H1 (cell line): ENCODE measurements at regions not wholly inside any gene's neighbourhood (a gene's known extent, or its start where the extent isn't known, plus 50 kb on each side); places are given as distances from the start of the nearest gene placed in this dataset.

Experiments used
- CTCF ChIA-PET: fragments of 300-600 bp; sonication (Branson Sonifier 250); formaldehyde crosslinking; loops from one replicate; lab custom pipeline; 2021; ENCODE audit not compliant: partially characterized antibody; lab: Charles Lee
- POLR2A ChIA-PET: fragments of 300-600 bp; sonication (Branson Sonifier 250); formaldehyde crosslinking; loops from one replicate; lab custom pipeline; 2021; ENCODE audit warnings: inconsistent platforms; ENCODE audit not compliant: partially characterized antibody; lab: Charles Lee
- DNase-seq, 2 experiments: peaks; one replicate each; pipeline versions ENCODE4 v3.0.0 to v3.0.0-alpha.2; 2010 to 2022; ENCODE audit warnings: low spot score in 2 of 2, low read depth in 1 of 2, mixed read lengths in 1 of 2
- FAIRE-seq: peaks from 2 replicates; lab custom pipeline; 2011; peaks lifted over from hg19 to GRCh38; lab: Jason Lieb, UNC
- H2AFZ ChIP-seq: 2 replicates; pipeline ENCODE4 v1.8.1; 2012; ENCODE audit warnings: low read length, inconsistent platforms
- H2AK5ac ChIP-seq: 2 replicates; pipeline ENCODE4 v1.6.1; 2013; ENCODE audit warnings: low read depth, low read length
- H2BK120ac ChIP-seq: replicated peaks from 2 replicates; pipeline ENCODE3; 2013; ENCODE audit warnings: low read depth, low read length, inconsistent platforms
- H2BK12ac ChIP-seq: 2 replicates; pipeline ENCODE4 v1.6.1; 2013; ENCODE audit warnings: low read depth, low read length
- H2BK15ac ChIP-seq: 2 replicates; pipeline ENCODE4 v1.6.1; 2013; ENCODE audit warnings: low read length
- H2BK20ac ChIP-seq: 2 replicates; pipeline ENCODE4 v1.6.1; 2013; ENCODE audit warnings: low read length
- H2BK5ac ChIP-seq: 2 replicates; pipeline ENCODE4 v1.6.1; 2013; ENCODE audit warnings: low read depth, low read length
- H3K14ac ChIP-seq: 2 replicates; pipeline ENCODE4 v1.6.1; 2013; ENCODE audit warnings: inconsistent platforms; ENCODE audit not compliant: insufficient read length
- H3K18ac ChIP-seq: 2 replicates; pipeline ENCODE4 v1.6.1; 2013; ENCODE audit warnings: low read length; ENCODE audit errors: extremely low read depth
- H3K23ac ChIP-seq: 2 replicates; pipeline ENCODE4 v1.6.1; 2013; ENCODE audit warnings: inconsistent platforms; ENCODE audit not compliant: insufficient read length
- H3K23me2 ChIP-seq: 2 replicates; pipeline ENCODE4 v1.6.1; 2013; ENCODE audit warnings: low read depth, low read length
- H3K27ac ChIP-seq: 2 replicates; pipeline ENCODE4 v1.6.1; 2011; ENCODE audit warnings: low read depth, low read length, inconsistent platforms
- H3K27me3 ChIP-seq, 4 experiments: replicated peaks in 1 of 4; 1 replicate in 1 of 4; 2 replicates in 3 of 4; pipeline versions ENCODE4 v1.6.1 to v1.8.1; 2011 to 2013; ENCODE audit warnings: low read length in 3 of 4, mild to moderate bottlenecking in 3 of 4, inconsistent platforms in 2 of 4, mixed read lengths in 2 of 4, moderate library complexity in 1 of 4; ENCODE audit not compliant: control insufficient read depth in 3 of 4, insufficient read depth in 3 of 4; ENCODE audit errors: extremely low read depth in 1 of 4
- H3K36me3 ChIP-seq, 4 experiments: 2 replicates each; pipeline versions ENCODE4 v1.6.1 to v1.8.1; 2011 to 2013; ENCODE audit warnings: mild to moderate bottlenecking in 4 of 4, low read length in 3 of 4, moderate library complexity in 2 of 4, control low read depth in 1 of 4, inconsistent platforms in 1 of 4; ENCODE audit not compliant: insufficient read depth in 4 of 4, control insufficient read depth in 2 of 4
- H3K4ac ChIP-seq: replicated peaks from 2 replicates; pipeline ENCODE3; 2013; ENCODE audit warnings: low read length, low read depth, mixed read lengths, inconsistent platforms; ENCODE audit not compliant: insufficient read length
- H3K4me1 ChIP-seq, 4 experiments: replicated peaks in 1 of 4; 1 replicate in 1 of 4; 2 replicates in 3 of 4; pipeline versions ENCODE4 v1.6.1 to v1.8.1; 2011 to 2013; ENCODE audit warnings: low read length in 3 of 4, inconsistent platforms in 2 of 4, mixed read lengths in 1 of 4; ENCODE audit not compliant: insufficient read depth in 4 of 4, control insufficient read depth in 3 of 4
- H3K4me2 ChIP-seq, 2 experiments: 2 replicates each; pipeline versions ENCODE4 v1.6.1 to v1.8.1; 2011 to 2013; ENCODE audit warnings: low read depth in 2 of 2, low read length in 2 of 2, control low read depth in 1 of 2, inconsistent platforms in 1 of 2, mild to moderate bottlenecking in 1 of 2; ENCODE audit not compliant: insufficient read depth in 1 of 2
- H3K4me3 ChIP-seq, 4 experiments: fragments of 200-600, 300-600 bp in 1 of 4; sonication (generic), shearing (Covaris generic), sonication (Bioruptor Twin) in 1 of 4; 2 replicates each; pipeline versions ENCODE4 v1.5.1 to v1.8.1; 2011 to 2016; ENCODE audit warnings: low read length in 4 of 4, low read depth in 3 of 4, control low read depth in 2 of 4, inconsistent platforms in 2 of 4, mild to moderate bottlenecking in 2 of 4, mixed read lengths in 1 of 4, moderate library complexity in 1 of 4; ENCODE audit not compliant: insufficient read depth in 2 of 4; ENCODE audit errors: extremely low read depth in 1 of 4
- H3K56ac ChIP-seq: replicated peaks from 2 replicates; pipeline ENCODE3; 2013; ENCODE audit warnings: low read depth, mild to moderate bottlenecking, mixed read lengths, low read length, inconsistent platforms; ENCODE audit not compliant: insufficient read length
- H3K79me1 ChIP-seq: 2 replicates; pipeline ENCODE4 v1.6.1; 2013; ENCODE audit warnings: low read depth, low read length, control low read depth
- H3K79me2 ChIP-seq, 2 experiments: 2 replicates each; pipeline versions ENCODE4 v1.6.1 to v1.8.1; 2012 to 2013; ENCODE audit warnings: low read length in 2 of 2, mild to moderate bottlenecking in 2 of 2, inconsistent platforms in 1 of 2; ENCODE audit not compliant: insufficient read depth in 2 of 2, control insufficient read depth in 1 of 2
- H3K9ac ChIP-seq, 4 experiments: replicated peaks in 1 of 4; 1 replicate in 1 of 4; 2 replicates in 3 of 4; pipeline versions ENCODE4 v1.6.1 to v1.8.1; 2011 to 2013; ENCODE audit warnings: low read depth in 3 of 4, low read length in 3 of 4, control low read depth in 2 of 4, mild to moderate bottlenecking in 2 of 4, moderate library complexity in 2 of 4, inconsistent platforms in 1 of 4; ENCODE audit errors: extremely low read depth in 1 of 4
- H3K9me3 ChIP-seq, 2 experiments: 2 replicates each; pipeline versions ENCODE4 v1.6.1 to v1.8.1; 2012 to 2013; ENCODE audit warnings: mild to moderate bottlenecking in 2 of 2, moderate library complexity in 2 of 2, control low read depth in 1 of 2, inconsistent platforms in 1 of 2, low read depth in 1 of 2, low read length in 1 of 2, mixed read lengths in 1 of 2; ENCODE audit not compliant: insufficient read depth in 2 of 2
- H4K20me1 ChIP-seq, 2 experiments: replicated peaks in 1 of 2; 2 replicates each; pipeline versions ENCODE3 to v1.8.1; 2011 to 2013; ENCODE audit warnings: inconsistent platforms in 2 of 2, low read length in 2 of 2, mild to moderate bottlenecking in 1 of 2; ENCODE audit not compliant: insufficient read depth in 2 of 2, control insufficient read depth in 1 of 2
- H4K5ac ChIP-seq: 2 replicates; pipeline ENCODE4 v1.6.1; 2013; ENCODE audit warnings: low read length, low read depth, mixed read lengths, inconsistent platforms; ENCODE audit not compliant: insufficient read length
- H4K8ac ChIP-seq: 2 replicates; pipeline ENCODE4 v1.8.0; 2013; ENCODE audit warnings: mild to moderate bottlenecking, moderate library complexity, low read length, inconsistent platforms; ENCODE audit not compliant: insufficient read depth; ENCODE audit errors: extremely low read depth
- H4K91ac ChIP-seq: replicated peaks from 2 replicates; pipeline ENCODE3; 2013; ENCODE audit warnings: low read length, mixed read lengths, inconsistent platforms; ENCODE audit not compliant: insufficient read length
- BRCA1 ChIP-seq: IDR thresholded peaks from 2 replicates; pipeline ENCODE4 v1.6.1; 2012; ENCODE audit warnings: low read depth, low read length, improper control_type of control experiment
- CBX5 ChIP-seq: fragments of 300-800, 300-1000 bp; sonication (generic); IDR thresholded peaks from 2 replicates; pipeline ENCODE4 v1.7.1; 2016; ENCODE audit warnings: antibody characterized with exemption, low read length, low read depth
- CBX8 ChIP-seq: fragments of 300-800, 300-1000 bp; sonication (generic); IDR thresholded peaks from 2 replicates; pipeline ENCODE4 v1.7.1; 2016; ENCODE audit warnings: low read depth, low read length, borderline replicate concordance
- HDAC2 ChIP-seq, 2 experiments: fragments of 300-600 bp in 1 of 2; sonication (generic) in 1 of 2; IDR thresholded peaks; 2 replicates each; pipeline ENCODE4 v1.6.1; 2011 to 2012; ENCODE audit warnings: low read depth in 2 of 2, low read length in 2 of 2, mild to moderate bottlenecking in 2 of 2, moderate library complexity in 2 of 2, borderline replicate concordance in 1 of 2, inconsistent platforms in 1 of 2
- JUND ChIP-seq: IDR thresholded peaks from 2 replicates; pipeline ENCODE4 v1.6.1; 2011; ENCODE audit warnings: mild to moderate bottlenecking, improper control_type of control experiment, low read length
- NANOG ChIP-seq: IDR thresholded peaks from 2 replicates; pipeline ENCODE4 v1.6.1; 2011; ENCODE audit warnings: low read length, low read depth, mild to moderate bottlenecking, inconsistent platforms; ENCODE audit not compliant: insufficient read depth, poor library complexity, severe bottlenecking
- PHF8 ChIP-seq: fragments of 200-600 bp; sonication (generic); conservative IDR thresholded peaks from 2 replicates; pipeline ENCODE4 v1.7.1; 2012; ENCODE audit warnings: low read depth, mild to moderate bottlenecking, inconsistent platforms, low read length, moderate library complexity
- RNF2 ChIP-seq: fragments of 200-900, 300-1000 bp; sonication (generic); IDR thresholded peaks from 2 replicates; pipeline ENCODE4 v1.7.1; 2016; ENCODE audit warnings: borderline replicate concordance, low read depth, mild to moderate bottlenecking, antibody characterized with exemption, low read length; ENCODE audit not compliant: poor library complexity, severe bottlenecking; ENCODE audit errors: missing control alignments
- SIRT6 ChIP-seq: IDR thresholded peaks from one replicate; pipeline ENCODE4 v1.7.1; 2012; ENCODE audit warnings: low read length, inconsistent platforms
- SP1 ChIP-seq: IDR thresholded peaks from 2 replicates; pipeline ENCODE4 v1.6.1; 2011; ENCODE audit warnings: low read depth, low read length
- SP2 ChIP-seq: IDR thresholded peaks from 2 replicates; pipeline ENCODE4 v1.6.1; 2012; ENCODE audit warnings: mild to moderate bottlenecking, low read length, inconsistent platforms
- TBP ChIP-seq: IDR thresholded peaks from 2 replicates; pipeline ENCODE4 v1.6.1; 2011; ENCODE audit warnings: low read depth, low read length, improper control_type of control experiment
- TCF12 ChIP-seq: IDR thresholded peaks from 2 replicates; pipeline ENCODE4 v1.6.1; 2011; ENCODE audit warnings: low read depth, mild to moderate bottlenecking, low read length
- WGBS, 2 experiments: shearing (Covaris generic) in 1 of 2; methylation state at CpG; one replicate each; pipeline versions ENCODE4 v1.1.6 to v1.1.7; 2013 to 2015; ENCODE audit warnings: low lambda C conversion rate in 2 of 2, mixed read lengths in 2 of 2, inconsistent platforms in 1 of 2, low coverage in 1 of 2, missing lambda C conversion rate in 1 of 2; ENCODE audit not compliant: insufficient replicate concordance in 2 of 2, insufficient coverage in 1 of 2, insufficient read length in 1 of 2; ENCODE audit errors: extremely low coverage in 1 of 2, missing lambda C conversion rate in 1 of 2; 5-methylcytosine and 5-hydroxymethylcytosine counted together

DNA sequence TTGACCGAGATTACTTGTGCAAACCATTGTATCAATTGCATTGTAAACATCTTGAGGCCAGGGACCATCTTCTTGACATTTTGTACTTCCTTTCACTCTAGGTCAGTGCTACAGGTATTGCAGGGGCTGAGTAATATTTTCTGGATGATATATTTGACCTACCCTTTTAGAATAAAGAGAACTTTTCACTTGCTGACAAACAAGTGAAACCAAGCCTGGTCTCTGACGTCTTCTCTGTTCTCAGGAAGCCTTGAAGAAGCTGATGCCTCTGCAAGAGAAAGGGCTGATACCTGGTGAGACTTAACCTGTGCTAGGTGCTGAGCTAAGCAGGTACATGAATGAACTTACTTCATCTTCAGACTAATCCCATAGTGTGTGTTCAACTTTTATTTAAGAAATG lies 60.5 kb upstream of the GGTLC1 start:
- H3K14ac ChIP-seq: no peak overlapping the region
- no peak overlapping the region for H2BK5ac ChIP-seq
- DNase-seq (no peak), FAIRE-seq (no peak)
- no peak overlapping the region for H2BK20ac ChIP-seq
- H3K79me2 ChIP-seq: no peaks in the 10 kb centered on the region
- no peak overlapping the region for H3K4me2 ChIP-seq
- no peaks in the 10 kb centered on the region; a peak in 2 of 7 replicates for H3K27me3 ChIP-seq
- 87% methylated on average over 2 of the region's 2 CpGs; no CpG with 5 or more reads in 1 of the 2 experiments for WGBS, 2 experiments
- H4K5ac ChIP-seq: no peak overlapping the region
- H4K20me1 ChIP-seq: no peaks in the 10 kb centered on the region
- H3K9me3 ChIP-seq: no peaks in the 10 kb centered on the region
- H2BK15ac ChIP-seq: no peak overlapping the region
- POLR2A ChIA-PET: no interaction called here
- no peaks in the 10 kb centered on the region for H3K23me2 ChIP-seq
- H3K4me1 ChIP-seq: no peaks in the 10 kb centered on the region; a peak in 1 of 7 replicates
- no peak overlapping the region for H3K27ac ChIP-seq
- H3K9ac ChIP-seq: no peak overlapping the region
- no peak overlapping the region for H2BK12ac ChIP-seq
- no peaks in the 10 kb centered on the region for H3K79me1 ChIP-seq
- no peak overlapping the region for H2AK5ac ChIP-seq
- no peak overlapping the region for H3K56ac ChIP-seq
- H4K91ac ChIP-seq: no peak overlapping the region
- CTCF ChIA-PET: interaction anchor here (0.9 to 1.2 kb wide), 2 partner anchors 74 to 114 kb away, joined by 3 to 4 read pairs; no protein-coding TSS in a partner anchor
- no peak overlapping the region for H4K8ac ChIP-seq
- H3K36me3 ChIP-seq: no peaks in the 10 kb centered on the region
- H3K4me3 ChIP-seq: no peak overlapping the region
- H2AFZ ChIP-seq: no peak overlapping the region
- no peak overlapping the region for H2BK120ac ChIP-seq
- no peak overlapping the region for H3K18ac ChIP-seq
- H3K4ac ChIP-seq: no peak overlapping the region
- no peak overlapping the region for H3K23ac ChIP-seq
- TF ChIP-seq NANOG: no peak
- TF ChIP-seq CBX5: no peak
- TF ChIP-seq HDAC2 (IDR thresholded peaks at IDR 0.05; ENCODE audit: borderline replicate concordance in 1 of 2, low read depth in 2 of 2, low read length in 2 of 2): no peak
- TF ChIP-seq CBX8: no peak
- no peak for TF ChIP-seq JUND
- TF ChIP-seq SIRT6: no peak
- no peak for TF ChIP-seq PHF8
- no peak for TF ChIP-seq SP1
- TF ChIP-seq TBP: no peak
- TF ChIP-seq BRCA1: no peak
- no peak for TF ChIP-seq TCF12
- no peak for TF ChIP-seq SP2
- TF ChIP-seq RNF2: no peak
